ENCODE measurements at regions not wholly inside any gene's neighbourhood (a gene's known extent, or its start where the extent isn't known, plus 50 kb on each side); places are given as distances from the start of the nearest gene placed in this dataset.

DNA sequence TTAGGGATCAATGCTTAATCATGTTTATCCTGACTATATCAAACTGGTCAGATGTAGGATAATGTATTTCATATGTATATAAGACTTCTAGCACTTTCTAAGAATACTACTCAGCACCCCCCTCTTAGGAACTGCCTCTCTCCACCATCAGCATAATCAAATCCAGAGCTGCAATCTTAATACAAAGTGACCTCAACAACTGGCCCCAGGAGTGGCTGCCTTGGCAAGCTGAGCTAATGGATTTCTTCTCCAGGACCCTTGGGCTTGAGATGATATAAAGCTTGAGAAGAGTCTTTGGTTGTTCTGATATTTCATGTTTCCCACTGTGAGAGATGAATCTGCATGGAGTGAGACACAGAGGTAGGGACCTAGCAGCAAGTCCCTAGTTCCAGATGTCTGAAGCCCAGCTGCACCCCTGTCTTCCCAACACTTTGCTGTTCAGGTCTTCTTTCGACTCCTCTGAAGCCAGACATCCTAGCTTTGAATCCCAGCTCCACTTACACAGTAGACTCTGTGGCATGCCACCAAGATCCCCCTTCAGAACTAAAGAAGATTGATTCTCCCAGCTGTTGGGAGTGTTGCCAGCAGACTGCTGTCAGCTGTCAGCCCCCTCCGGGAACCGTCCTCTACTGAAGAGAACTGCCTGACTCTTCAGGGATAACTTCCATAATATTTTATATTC lies 309.3 kb upstream of the UBE2E2 start:
- ATAC-seq = no peak
- WGBS, 2 donors (ENCODE audit: low coverage in 1 of 2) = 56 to 80% methylated on average over 1 to 3 of the region's 3 CpGs
- Histone ChIP-seq H3K27ac (no peak overlapping the region), H3K27me3 (no peaks in the 10 kb centered on the region), H3K36me3 (no peaks in the 10 kb centered on the region), H3K9me3 (no peaks in the 10 kb centered on the region), H3K4me3 (no peak overlapping the region), H3K4me1 (peaks cover 0 to 26% (median 3%) of the 10 kb centered on the region in 3 donors)
- TF ChIP-seq CTCF (IDR thresholded peaks at IDR 0.05) = no peak
- TF ChIP-seq EP300 (IDR thresholded peaks at IDR 0.05) = no peak
- no peak for TF ChIP-seq POLR2AphosphoS5 (IDR thresholded peaks at IDR 0.05)
- no peak for TF ChIP-seq POLR2A (IDR thresholded peaks at IDR 0.05)

DNA sequence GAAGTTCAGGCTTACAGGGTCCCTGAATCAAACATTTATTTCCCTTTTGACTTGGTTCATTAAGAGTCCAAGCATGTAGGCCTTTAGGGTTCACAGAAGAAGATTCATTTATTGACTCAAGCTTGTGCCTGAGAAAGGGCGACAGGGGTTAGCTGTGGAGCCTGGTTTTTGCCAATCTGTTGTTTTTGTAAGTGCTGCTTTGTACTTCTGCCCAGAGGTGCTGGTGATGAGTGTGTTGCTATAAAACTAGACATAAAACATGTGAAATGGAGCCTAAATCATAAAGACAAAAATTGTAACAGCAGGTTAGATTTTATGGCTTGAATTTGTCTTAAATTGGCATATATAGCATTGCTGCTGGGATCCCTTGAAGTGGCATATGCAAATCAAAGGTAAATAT lies 308.3 kb upstream of the UBE2E2 start:
- H3K36me3 ChIP-seq = no peaks in the 10 kb centered on the region
- ATAC-seq = no peak
- H3K4me3 ChIP-seq = no peak overlapping the region
- H3K27ac ChIP-seq = no peak overlapping the region
- peaks cover 0 to 26% (median 3%) of the 10 kb centered on the region in 3 donors for H3K4me1 ChIP-seq
- WGBS, 2 donors (ENCODE audit: low coverage in 1 of 2) = 63 to 82% methylated on average over 1 of the region's 1 CpG
- H3K9me3 ChIP-seq = no peaks in the 10 kb centered on the region
- TF ChIP-seq POLR2A (IDR thresholded peaks at IDR 0.05) (no peak), CTCF (IDR thresholded peaks at IDR 0.05) (no peak)
- H3K27me3 ChIP-seq = no peaks in the 10 kb centered on the region

DNA sequence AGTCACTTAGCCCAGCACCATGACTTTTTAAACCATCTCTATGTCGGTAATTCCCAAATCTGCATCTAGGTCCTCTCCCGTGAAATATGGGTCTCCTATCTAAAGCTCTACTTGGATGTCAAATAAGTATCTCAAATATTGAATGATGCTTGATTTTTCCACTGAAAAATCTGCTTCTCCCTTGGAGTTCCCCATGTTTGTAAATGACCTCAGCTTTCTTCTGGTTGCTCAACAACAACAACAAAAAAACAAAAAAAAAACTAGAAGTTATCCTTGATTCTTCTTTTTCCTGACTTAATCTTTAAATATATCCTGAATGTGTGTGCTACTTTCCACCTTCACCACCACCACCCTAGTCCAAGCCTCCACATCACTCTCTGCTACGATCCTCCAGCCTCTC lies 307.5 kb upstream of the UBE2E2 start:
- Histone ChIP-seq H3K27me3 (no peaks in the 10 kb centered on the region), H3K4me1 (peaks cover 0 to 26% (median 3%) of the 10 kb centered on the region in 3 donors), H3K9me3 (no peaks in the 10 kb centered on the region), H3K27ac (no peak overlapping the region), H3K4me3 (no peak overlapping the region), H3K36me3 (no peaks in the 10 kb centered on the region)
- WGBS, 2 donors (ENCODE audit: low coverage in 1 of 2) = 95 to 97% methylated on average over 3 of the region's 3 CpGs
- no peak for ATAC-seq
- TF ChIP-seq CTCF (IDR thresholded peaks at IDR 0.05) = no peak
- no peak for TF ChIP-seq POLR2AphosphoS5 (IDR thresholded peaks at IDR 0.05)
- no peak for TF ChIP-seq EP300 (IDR thresholded peaks at IDR 0.05)
- no peak for TF ChIP-seq POLR2A (IDR thresholded peaks at IDR 0.05)

GRCh38 chr3:22898558-22898957 lies 304.6 kb upstream of the UBE2E2 start:
- Histone ChIP-seq H3K9me3 (peaks cover 0 to 5% (median 0%) of the 10 kb centered on the region in 3 donors), H3K27ac (no peak overlapping the region), H3K4me1 (peaks cover 0 to 19% (median 3%) of the 10 kb centered on the region in 3 donors), H3K27me3 (no peaks in the 10 kb centered on the region), H3K4me3 (no peak overlapping the region), H3K36me3 (no peaks in the 10 kb centered on the region)
- WGBS, 2 donors (ENCODE audit: low coverage in 1 of 2) = 90 to 95% methylated on average over 1 of the region's 1 CpG
- ATAC-seq = no peak
- TF ChIP-seq EP300 (IDR thresholded peaks at IDR 0.05) (no peak), POLR2AphosphoS5 (IDR thresholded peaks at IDR 0.05) (no peak), POLR2A (IDR thresholded peaks at IDR 0.05) (no peak)

- WGBS, 2 donors (ENCODE audit: low coverage in 1 of 2) = 93% methylated on average over 3 to 4 of the region's 4 CpGs
- no peak overlapping the region for H3K4me3 ChIP-seq
- no peaks in the 10 kb centered on the region for H3K27me3 ChIP-seq
- peaks cover 0 to 5% (median 0%) of the 10 kb centered on the region in 3 donors for H3K9me3 ChIP-seq
- H3K4me1 ChIP-seq = peaks cover 0 to 10% (median 3%) of the 10 kb centered on the region in 3 donors
- no peak for ATAC-seq
- TF ChIP-seq POLR2AphosphoS5 (IDR thresholded peaks at IDR 0.05) (no peak), POLR2A (IDR thresholded peaks at IDR 0.05) (no peak), CTCF (IDR thresholded peaks at IDR 0.05) (no peak), EP300 (IDR thresholded peaks at IDR 0.05) (no peak)
- H3K36me3 ChIP-seq = no peaks in the 10 kb centered on the region
- H3K27ac ChIP-seq = no peak overlapping the region
Measured at GRCh38 chr3:22899441-22899840, 303.7 kb upstream of the UBE2E2 start.

Data from gastroesophageal sphincter (tissue), 4 donors.